ENCODE measurements at regions not wholly inside any gene's neighbourhood (a gene's known extent, or its start where the extent isn't known, plus 50 kb on each side); places are given as distances from the start of the nearest gene placed in this dataset.
"Not testable (repeated sequence)": the region's sequence is repeated elsewhere in the genome, so short reads cannot be mapped to it uniquely, and the experiment has no call there.

GRCh38 chr6:105874835-105875626 is 211.1 kb upstream of the PRDM1 start:
- no peak for DNase-seq

- no peak for DNase-seq
Measured at GRCh38 chr6:105873799-105874198, 212.3 kb upstream of the PRDM1 start.

DNA sequence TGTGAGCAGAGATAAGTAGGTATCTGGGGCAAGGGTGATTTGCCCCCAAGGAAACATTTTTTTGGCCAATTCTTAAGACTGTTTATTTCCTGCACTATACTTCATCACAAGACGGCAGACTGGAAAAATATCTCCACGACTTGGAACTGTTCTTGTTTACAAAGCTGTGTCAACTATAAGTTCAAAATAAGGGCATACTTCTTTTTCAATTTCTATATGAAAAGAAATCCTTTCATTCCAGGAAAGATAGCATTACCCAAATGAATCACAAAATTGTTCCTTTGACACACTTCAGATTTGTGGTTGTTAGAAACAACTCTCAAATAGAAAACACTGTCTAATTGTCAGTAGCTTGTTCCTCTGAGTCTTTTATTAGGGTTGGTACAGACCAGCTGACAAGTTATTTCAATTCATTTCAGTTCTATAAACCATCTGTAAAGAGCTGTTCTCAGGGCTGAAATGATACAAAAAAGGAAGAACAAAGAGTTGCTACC is 212.9 kb upstream of the PRDM1 start:
- no peak for DNase-seq

GRCh38 chr6:105872249-105872648 is 213.9 kb upstream of the PRDM1 start:
- no peak for DNase-seq

DNA sequence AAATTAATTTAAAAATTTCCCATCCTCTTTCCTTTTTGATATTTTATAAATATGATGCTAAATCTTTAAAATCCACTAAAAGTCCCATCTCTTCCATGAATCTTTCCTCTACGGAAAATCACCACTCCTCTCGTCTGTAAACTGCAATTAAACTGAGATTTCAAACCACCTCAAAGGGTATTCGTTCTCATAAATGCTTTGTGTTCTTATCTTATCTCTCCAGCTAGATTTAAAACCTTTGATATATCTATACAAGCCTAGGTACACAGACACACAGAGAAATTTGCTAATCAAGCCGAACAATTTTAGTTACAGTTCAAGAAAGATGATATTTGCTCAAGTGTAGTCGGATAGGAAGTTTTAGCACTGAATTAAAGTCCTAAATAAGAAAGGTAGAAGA is 214.6 kb upstream of the PRDM1 start:
- no peak for DNase-seq

- no peak for DNase-seq
Measured at GRCh38 chr6:105869835-105870440, 216.2 kb upstream of the PRDM1 start.

DNA sequence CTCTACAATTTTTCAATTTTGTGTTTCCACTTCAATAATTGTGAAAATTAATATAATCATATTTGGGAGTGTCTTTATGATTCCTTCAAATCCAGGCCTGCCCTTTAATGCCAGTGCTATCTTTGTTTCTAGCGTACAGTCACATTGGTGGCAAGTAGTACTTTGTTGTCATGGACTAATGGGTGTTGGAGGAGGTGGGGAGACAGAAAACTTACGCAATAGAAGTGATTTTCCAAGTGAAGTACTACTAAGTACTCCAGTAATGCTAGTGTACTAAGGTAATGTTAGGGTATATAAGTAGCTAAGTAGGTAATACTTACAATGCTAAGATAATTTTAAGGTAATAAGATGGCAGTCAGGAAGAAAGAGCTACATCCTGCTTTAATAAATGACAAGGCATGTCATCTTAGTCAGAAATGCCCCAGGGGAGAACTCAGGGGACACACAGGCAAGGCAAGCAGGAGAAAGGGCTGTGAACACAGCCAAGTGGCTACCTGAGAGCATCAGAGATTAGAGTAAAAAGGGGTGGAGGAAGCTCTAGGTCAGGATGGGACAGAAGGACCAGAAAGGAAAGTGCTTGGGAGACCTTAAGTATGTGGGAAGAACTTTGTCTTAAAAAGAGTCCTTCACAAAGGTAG is 217.2 kb upstream of the PRDM1 start:
- no peak for DNase-seq

- no peak for DNase-seq
Measured at GRCh38 chr6:105867821-105868220, 218.3 kb upstream of the PRDM1 start.

DNA sequence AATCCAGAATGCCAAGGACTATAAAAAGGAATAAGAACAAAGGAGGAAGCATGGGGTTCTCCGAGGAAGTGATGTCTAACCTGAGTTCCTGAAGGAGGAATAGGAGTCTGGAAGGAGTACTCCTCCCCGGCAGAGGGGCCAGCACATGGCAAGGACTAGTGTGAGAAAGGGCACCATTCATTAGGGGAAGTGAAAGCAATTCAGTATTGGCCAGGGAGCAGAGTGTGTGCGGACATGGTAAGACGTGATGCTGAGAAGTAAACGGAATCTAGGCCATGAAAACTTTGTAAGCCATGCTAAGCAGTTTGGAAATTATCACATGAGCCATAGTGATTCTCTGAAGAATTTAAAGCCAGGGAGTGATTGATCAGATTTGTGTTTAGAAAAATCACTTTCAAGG is 218.9 kb upstream of the PRDM1 start:
- DNase-seq = no peak

DNA sequence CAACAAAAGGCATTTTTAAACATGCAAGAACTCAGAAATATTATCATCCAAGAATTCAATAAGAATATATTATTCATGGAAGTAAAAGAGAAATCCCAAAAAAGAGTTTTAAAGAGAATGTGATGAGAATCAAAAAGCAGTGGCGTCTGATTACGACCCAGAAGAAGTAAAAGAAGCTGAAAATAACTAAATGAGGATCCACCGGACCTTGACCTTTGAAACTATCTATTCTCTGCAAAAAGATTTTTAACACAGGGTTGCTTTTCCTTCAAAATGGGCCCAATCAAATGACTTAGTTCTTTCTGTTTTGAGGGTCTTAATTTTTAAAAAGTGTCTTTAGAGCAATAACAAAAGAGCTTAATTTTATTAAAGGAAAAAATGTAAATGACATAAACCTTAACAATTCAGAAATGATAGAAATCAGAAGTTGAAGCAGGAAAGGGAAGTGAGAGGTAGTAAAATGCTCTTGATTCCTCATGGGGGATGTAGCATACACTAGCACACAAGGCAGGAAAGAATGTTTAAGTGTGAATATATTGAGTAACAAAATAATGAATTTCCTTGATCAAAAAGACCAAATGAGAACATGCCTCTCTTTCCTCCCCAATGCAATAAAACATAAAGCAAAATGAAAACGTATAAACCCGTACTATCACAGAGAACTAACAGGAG is 223.1 kb upstream of the PRDM1 start:
- no peak for DNase-seq

DNA sequence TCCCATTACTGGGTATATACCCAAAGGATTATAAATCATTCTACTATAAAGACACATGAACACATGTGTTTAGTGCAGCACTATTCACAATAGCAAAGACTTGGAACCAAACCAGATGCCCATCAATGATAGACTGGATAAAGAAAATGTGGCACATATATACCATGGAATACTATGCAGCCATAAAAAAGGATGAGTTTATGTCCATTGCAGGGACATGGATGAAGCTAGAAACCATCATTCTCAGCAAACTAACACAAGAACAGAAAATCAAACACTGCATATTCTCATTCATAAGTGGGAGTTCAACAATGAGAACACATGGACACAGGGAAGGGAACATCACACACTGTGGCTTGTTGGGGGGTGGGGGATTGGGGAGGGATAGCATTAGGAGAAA is 225.2 kb upstream of the PRDM1 start:
- DNase-seq = not testable (repeated sequence)

GRCh38 chr6:105859457-105859856 is 226.7 kb upstream of the PRDM1 start:
- no peak for DNase-seq

GRCh38 chr6:105858639-105859038 is 227.5 kb upstream of the PRDM1 start:
- not testable (repeated sequence) for DNase-seq

DNA sequence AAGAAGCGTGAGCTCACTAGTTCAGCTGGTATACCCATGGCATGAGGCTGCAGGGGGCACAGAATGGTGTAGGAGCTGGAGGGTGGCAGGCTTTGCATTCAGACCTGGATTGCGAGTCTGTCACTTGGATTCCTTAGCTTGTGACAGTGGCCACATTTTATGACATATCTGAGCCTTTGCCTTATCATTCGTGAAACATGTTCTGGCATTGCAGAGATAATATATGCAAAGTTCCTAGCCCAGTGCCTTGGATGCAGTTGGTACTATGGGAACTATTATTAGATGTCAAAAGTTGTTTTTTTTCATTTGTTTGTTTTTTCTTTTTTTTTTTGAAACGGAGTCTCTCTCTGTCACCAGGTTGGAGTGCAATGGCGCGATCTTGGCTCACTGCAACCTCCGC is 230.7 kb upstream of the PRDM1 start:
- no peak for DNase-seq

DNA sequence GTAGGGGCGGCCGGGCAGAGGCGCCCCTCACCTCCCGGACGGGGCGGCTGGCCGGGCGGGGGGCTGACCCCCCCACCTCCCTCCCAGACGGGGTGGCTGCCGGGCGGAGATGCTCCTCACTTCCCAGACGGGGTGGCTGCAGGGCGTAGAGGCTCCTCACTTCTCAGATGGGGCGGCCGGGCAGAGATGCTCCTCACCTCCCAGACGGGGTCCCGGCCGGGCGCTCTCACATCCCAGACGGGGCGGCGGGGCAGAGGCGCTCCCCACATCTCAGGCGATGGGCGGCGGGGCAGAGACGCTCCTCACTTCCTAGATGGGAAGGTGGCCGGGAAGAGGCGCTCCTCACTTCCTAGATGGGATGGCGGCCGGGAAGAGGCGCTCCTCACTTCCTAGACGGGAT is 232.2 kb upstream of the PRDM1 start:
- not testable (repeated sequence) for DNase-seq

DNA sequence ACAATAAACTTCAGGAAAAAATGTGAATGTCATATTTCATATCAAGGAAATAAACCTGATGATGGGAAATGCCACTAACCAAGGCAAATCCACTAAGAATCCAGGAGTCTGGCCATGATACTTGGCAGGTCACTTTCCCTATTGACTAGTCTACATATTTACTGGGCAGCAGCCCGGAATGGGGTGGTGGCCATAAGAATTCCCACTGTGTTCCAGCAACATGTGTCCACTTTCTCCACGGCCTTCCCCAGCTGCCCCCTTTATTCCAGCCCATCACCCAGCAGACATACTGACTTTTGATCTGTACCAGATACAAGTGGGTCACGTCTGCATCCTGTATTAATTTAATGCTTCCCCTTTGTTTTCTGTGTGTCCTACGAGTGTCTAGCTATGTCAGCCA is 234.5 kb upstream of the PRDM1 start:
- DNase-seq = no peak

DNA sequence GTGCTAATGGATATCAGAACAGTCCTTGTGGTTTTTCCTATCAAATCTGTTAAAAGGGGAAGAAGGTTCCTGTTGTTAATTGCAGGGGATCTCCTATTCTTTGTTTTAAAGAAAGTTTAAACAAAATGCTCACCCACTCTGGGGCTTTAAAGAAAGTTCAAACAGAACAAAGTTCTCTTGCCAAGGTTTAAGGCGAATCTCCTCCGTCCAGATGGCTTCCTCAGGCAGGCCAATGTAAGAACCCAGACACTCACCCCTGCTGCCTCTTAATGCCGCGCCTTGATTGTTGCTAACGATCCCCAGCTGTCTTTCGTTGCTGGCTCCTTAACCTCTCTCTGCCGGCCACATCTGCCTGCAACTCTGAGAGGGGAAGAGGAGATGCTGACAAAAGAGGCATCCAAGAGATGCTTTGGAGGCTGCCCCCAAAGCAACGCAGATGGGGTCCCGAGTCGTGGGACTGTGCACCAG is 235.0 kb upstream of the PRDM1 start:
- DNase-seq = no peak

- no peak for DNase-seq
Measured at GRCh38 chr6:105850261-105851112, 235.6 kb upstream of the PRDM1 start.

GRCh38 chr6:105849746-105850145 is 236.4 kb upstream of the PRDM1 start:
- DNase-seq = no peak

DNA sequence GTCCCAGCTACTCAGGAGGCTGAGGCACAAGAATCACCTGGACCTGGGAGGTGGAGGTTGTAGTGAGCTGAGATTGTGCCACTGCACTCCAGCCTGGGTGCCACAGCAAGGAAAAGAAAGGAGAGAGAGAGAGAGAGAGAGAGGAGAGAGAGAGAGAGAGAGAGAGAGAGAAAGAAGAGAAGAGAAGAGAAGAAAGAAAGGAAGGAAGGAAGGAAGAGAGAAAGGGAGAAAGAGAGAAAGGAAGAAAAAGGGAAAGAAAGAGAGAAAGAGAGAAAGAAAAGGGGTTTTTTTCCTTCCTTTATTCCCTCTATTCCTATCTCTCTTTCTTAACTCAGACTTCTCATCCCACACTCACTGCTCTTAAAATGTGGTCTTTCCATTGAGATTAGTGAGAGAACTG is 238.7 kb upstream of the PRDM1 start:
- DNase-seq = no peak

DNA sequence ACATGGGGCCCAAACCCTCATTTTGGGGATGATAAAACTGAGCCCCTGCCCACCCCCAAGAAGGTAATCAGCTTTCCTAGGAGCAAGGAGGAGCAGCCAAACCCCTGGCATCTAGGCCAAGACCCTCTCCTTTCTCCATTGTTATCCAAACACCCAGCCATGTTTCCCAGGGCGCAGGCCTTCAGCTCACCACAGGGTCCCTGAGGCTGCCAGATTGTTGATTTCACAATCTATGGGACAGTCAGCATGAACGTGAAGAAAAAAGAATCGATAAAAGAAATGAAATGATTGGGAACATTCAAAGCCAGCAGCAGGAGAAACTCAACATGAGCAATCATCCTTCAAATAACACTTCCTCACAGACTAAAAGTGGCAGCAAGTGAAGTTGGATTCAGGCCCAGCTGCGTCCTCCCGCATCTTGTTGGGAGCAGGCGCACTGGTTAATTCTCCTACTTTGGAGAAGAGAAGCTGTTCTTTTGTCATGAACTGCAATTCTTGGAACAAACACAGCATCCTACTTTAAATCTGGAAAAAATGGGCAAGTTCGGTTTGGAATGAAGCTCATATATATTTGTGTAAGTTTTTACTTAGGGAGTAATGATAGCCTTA is 241.8 kb upstream of the PRDM1 start:
- no peak for DNase-seq

DNA sequence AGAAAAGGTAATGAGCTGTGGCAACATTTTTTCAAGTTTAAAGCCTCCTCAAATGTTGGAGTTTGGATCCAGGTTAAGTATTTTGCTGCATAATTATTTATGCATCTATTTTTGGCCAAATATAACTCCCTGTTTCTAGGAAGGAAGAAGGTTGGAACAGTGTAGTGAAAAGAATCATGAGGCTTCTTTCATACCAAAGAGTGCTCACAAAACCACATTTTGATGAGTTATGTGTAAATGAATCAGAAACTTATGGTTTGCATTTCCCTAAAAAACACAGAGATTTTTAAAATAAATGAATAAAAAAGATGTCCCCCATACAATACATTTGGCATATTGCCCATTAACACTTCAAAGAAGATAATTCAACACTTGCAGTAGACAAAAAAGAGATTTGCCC is 246.9 kb upstream of the PRDM1 start:
- DNase-seq = no peak

Measured in activated CD4-positive, CD25-positive, alpha-beta regulatory T cell treated with anti-CD3 and anti-CD28 coated beads, Interleukin-2, amount 50 U/mL, for 72 hours (primary cell).